ENCODE measurements at regions not wholly inside any gene's neighbourhood (a gene's known extent, or its start where the extent isn't known, plus 50 kb on each side); places are given as distances from the start of the nearest gene placed in this dataset.
"Not testable (repeated sequence)": the region's sequence is repeated elsewhere in the genome, so short reads cannot be mapped to it uniquely, and the experiment has no call there.

- TF ChIP-seq CTCF (IDR thresholded peaks at IDR 0.05): no peak
- H3K4me1 Mint-ChIP-seq (ENCODE audit: low read depth): peaks cover 4% of the 10 kb centered on the region
- no peak overlapping the region for H3K4me3 Mint-ChIP-seq (ENCODE audit: unreplicated experiment)
- DNase-seq (ENCODE audit: low spot score): no peak
- peaks cover 12% of the 10 kb centered on the region for H3K9me3 Mint-ChIP-seq (ENCODE audit: low read depth)
- H3K27ac Mint-ChIP-seq (ENCODE audit: unreplicated experiment): no peak overlapping the region
- peaks cover 2% of the 10 kb centered on the region for H3K36me3 Mint-ChIP-seq (ENCODE audit: low read depth)
- H3K27me3 Mint-ChIP-seq (ENCODE audit: low read depth): no peaks in the 10 kb centered on the region
Observed at GRCh38 chr2:204389856-204390255, 155.4 kb upstream of the PARD3B start.

- Mint-ChIP-seq H3K36me3 (ENCODE audit: low read depth) (no peaks in the 10 kb centered on the region), H3K4me1 (ENCODE audit: low read depth) (peaks cover 4% of the 10 kb centered on the region), H3K27ac (ENCODE audit: unreplicated experiment) (no peak overlapping the region), H3K4me3 (ENCODE audit: unreplicated experiment) (no peak overlapping the region), H3K27me3 (ENCODE audit: low read depth) (no peaks in the 10 kb centered on the region), H3K9me3 (ENCODE audit: low read depth) (peaks cover 4% of the 10 kb centered on the region)
- no peak for DNase-seq (ENCODE audit: low spot score)
- no peak for TF ChIP-seq CTCF (IDR thresholded peaks at IDR 0.05)
Observed at GRCh38 chr2:204395539-204395938, 149.7 kb upstream of the PARD3B start.

GRCh38 chr2:204401114-204401513 lies 144.2 kb upstream of the PARD3B start:
- no peaks in the 10 kb centered on the region for H3K36me3 Mint-ChIP-seq (ENCODE audit: low read depth)
- no peak for DNase-seq (ENCODE audit: low spot score)
- no peak overlapping the region for H3K4me3 Mint-ChIP-seq (ENCODE audit: unreplicated experiment)
- no peak overlapping the region for H3K27ac Mint-ChIP-seq (ENCODE audit: unreplicated experiment)
- no peak for TF ChIP-seq CTCF (IDR thresholded peaks at IDR 0.05)
- H3K27me3 Mint-ChIP-seq (ENCODE audit: low read depth): no peaks in the 10 kb centered on the region
- no peaks in the 10 kb centered on the region for H3K9me3 Mint-ChIP-seq (ENCODE audit: low read depth)
- no peaks in the 10 kb centered on the region for H3K4me1 Mint-ChIP-seq (ENCODE audit: low read depth)

GRCh38 chr2:204407204-204408014 lies 137.9 kb upstream of the PARD3B start:
- peaks cover 4% of the 10 kb centered on the region for H3K9me3 Mint-ChIP-seq (ENCODE audit: low read depth)
- no peak overlapping the region for H3K27ac Mint-ChIP-seq (ENCODE audit: unreplicated experiment)
- H3K36me3 Mint-ChIP-seq (ENCODE audit: low read depth): peaks cover 4% of the 10 kb centered on the region
- no peak for TF ChIP-seq CTCF (IDR thresholded peaks at IDR 0.05)
- H3K27me3 Mint-ChIP-seq (ENCODE audit: low read depth): no peaks in the 10 kb centered on the region
- DNase-seq (ENCODE audit: low spot score): no peak
- no peak overlapping the region for H3K4me3 Mint-ChIP-seq (ENCODE audit: unreplicated experiment)
- no peaks in the 10 kb centered on the region for H3K4me1 Mint-ChIP-seq (ENCODE audit: low read depth)

GRCh38 chr2:204412782-204413181 lies 132.5 kb upstream of the PARD3B start:
- Mint-ChIP-seq H3K4me1 (ENCODE audit: low read depth) (peaks cover 10% of the 10 kb centered on the region), H3K9me3 (ENCODE audit: low read depth) (peaks cover 14% of the 10 kb centered on the region)
- not testable (repeated sequence) for H3K27me3 Mint-ChIP-seq (ENCODE audit: low read depth); DNase-seq (ENCODE audit: low spot score); H3K4me3 Mint-ChIP-seq (ENCODE audit: unreplicated experiment); H3K36me3 Mint-ChIP-seq (ENCODE audit: low read depth); H3K27ac Mint-ChIP-seq (ENCODE audit: unreplicated experiment)

Measured in chondrocyte (in vitro differentiated cells).